ENCODE measurements at regions not wholly inside any gene's neighbourhood (a gene's known extent, or its start where the extent isn't known, plus 50 kb on each side); places are given as distances from the start of the nearest gene placed in this dataset.
A peak's percentile ranks its signal among the peaks of the same experiment; 100 is the strongest.
"Not testable (repeated sequence)": the region's sequence is repeated elsewhere in the genome, so short reads cannot be mapped to it uniquely, and the experiment has no call there.

- not testable (repeated sequence) for H3K27ac Mint-ChIP-seq; H3K4me3 Mint-ChIP-seq; H3K9me3 ChIP-seq (ENCODE audit: control insufficient read depth, low read length, poor library complexity, severe bottlenecking); H3K27me3 Mint-ChIP-seq; H3K36me3 Mint-ChIP-seq (ENCODE audit: low read depth); ATAC-seq; H3K4me1 Mint-ChIP-seq; DNase-seq
Measured at GRCh38 chr5:94049307-94049922, 308.0 kb upstream of the POU5F2 start.

- ATAC-seq (no peak), DNase-seq (no peak)
- Mint-ChIP-seq H3K27ac (no peak overlapping the region), H3K36me3 (ENCODE audit: low read depth) (peaks cover 11% of the 10 kb centered on the region), H3K4me1 (peaks cover 3% of the 10 kb centered on the region), H3K4me3 (no peak overlapping the region), H3K27me3 (no peaks in the 10 kb centered on the region)
- H3K9me3 ChIP-seq (ENCODE audit: control insufficient read depth, low read length, poor library complexity, severe bottlenecking): no peaks in the 10 kb centered on the region
Measured at GRCh38 chr5:94045839-94046782, 304.7 kb upstream of the POU5F2 start.

GRCh38 chr5:94043311-94043710 lies 301.9 kb upstream of the POU5F2 start:
- H3K27ac Mint-ChIP-seq: no peak overlapping the region
- H3K36me3 Mint-ChIP-seq (ENCODE audit: low read depth): peaks cover 13% of the 10 kb centered on the region
- no peak overlapping the region for H3K4me3 Mint-ChIP-seq
- H3K9me3 ChIP-seq (ENCODE audit: control insufficient read depth, low read length, poor library complexity, severe bottlenecking): no peaks in the 10 kb centered on the region
- H3K4me1 Mint-ChIP-seq: peaks cover 3% of the 10 kb centered on the region
- ATAC-seq (no peak), DNase-seq (no peak)
- no peaks in the 10 kb centered on the region for H3K27me3 Mint-ChIP-seq

GRCh38 chr5:94040591-94041148 lies 299.3 kb upstream of the POU5F2 start:
- ATAC-seq: no peak
- no peak overlapping the region for H3K27ac Mint-ChIP-seq

GRCh38 chr5:94039101-94039500 lies 297.7 kb upstream of the POU5F2 start:
- no peak for DNase-seq
- Mint-ChIP-seq H3K4me1 (no peaks in the 10 kb centered on the region), H3K27me3 (no peaks in the 10 kb centered on the region), H3K36me3 (ENCODE audit: low read depth) (peaks cover 7% of the 10 kb centered on the region), H3K27ac (no peak overlapping the region), H3K4me3 (no peak overlapping the region)
- no peak for ATAC-seq
- H3K9me3 ChIP-seq (ENCODE audit: control insufficient read depth, low read length, poor library complexity, severe bottlenecking): no peaks in the 10 kb centered on the region

More at GRCh38 chr5:94040591-94041148, 299.3 kb upstream of the POU5F2 start:
- H3K9me3 ChIP-seq (ENCODE audit: control insufficient read depth, low read length, poor library complexity, severe bottlenecking): no peaks in the 10 kb centered on the region
- Mint-ChIP-seq H3K27me3 (no peaks in the 10 kb centered on the region), H3K4me3 (peak overlapping the region; percentile 25), H3K4me1 (no peaks in the 10 kb centered on the region), H3K36me3 (ENCODE audit: low read depth) (peaks cover 7% of the 10 kb centered on the region)
- no peak for DNase-seq

- DNase-seq (no peak), ATAC-seq (no peak)
- Mint-ChIP-seq H3K27me3 (no peaks in the 10 kb centered on the region), H3K36me3 (ENCODE audit: low read depth) (peaks cover 3% of the 10 kb centered on the region), H3K4me3 (no peak overlapping the region), H3K4me1 (no peaks in the 10 kb centered on the region), H3K27ac (no peak overlapping the region)
- H3K9me3 ChIP-seq (ENCODE audit: control insufficient read depth, low read length, poor library complexity, severe bottlenecking): no peaks in the 10 kb centered on the region
Measured at GRCh38 chr5:94031631-94032030, 290.2 kb upstream of the POU5F2 start.

- no peak for DNase-seq
- no peak for ATAC-seq
- Mint-ChIP-seq H3K27me3 (no peaks in the 10 kb centered on the region), H3K4me1 (no peaks in the 10 kb centered on the region), H3K4me3 (no peak overlapping the region), H3K27ac (no peak overlapping the region), H3K36me3 (ENCODE audit: low read depth) (peaks cover 8% of the 10 kb centered on the region)
- H3K9me3 ChIP-seq (ENCODE audit: control insufficient read depth, low read length, poor library complexity, severe bottlenecking): no peaks in the 10 kb centered on the region
Measured at GRCh38 chr5:94028001-94028400, 286.6 kb upstream of the POU5F2 start.

GRCh38 chr5:94027145-94027544 lies 285.7 kb upstream of the POU5F2 start:
- DNase-seq: no peak
- H3K4me3 Mint-ChIP-seq: no peak overlapping the region
- no peak for ATAC-seq
- no peaks in the 10 kb centered on the region for H3K27me3 Mint-ChIP-seq
- no peaks in the 10 kb centered on the region for H3K4me1 Mint-ChIP-seq
- H3K27ac Mint-ChIP-seq: no peak overlapping the region
- peaks cover 6% of the 10 kb centered on the region for H3K36me3 Mint-ChIP-seq (ENCODE audit: low read depth)
- H3K9me3 ChIP-seq (ENCODE audit: control insufficient read depth, low read length, poor library complexity, severe bottlenecking): no peaks in the 10 kb centered on the region

- Mint-ChIP-seq H3K4me3 (no peak overlapping the region), H3K27me3 (no peaks in the 10 kb centered on the region), H3K27ac (no peak overlapping the region), H3K4me1 (no peaks in the 10 kb centered on the region), H3K36me3 (ENCODE audit: low read depth) (peaks cover 6% of the 10 kb centered on the region)
- H3K9me3 ChIP-seq (ENCODE audit: control insufficient read depth, low read length, poor library complexity, severe bottlenecking): no peaks in the 10 kb centered on the region
- DNase-seq (no peak), ATAC-seq (no peak)
Measured at GRCh38 chr5:94025788-94026473, 284.5 kb upstream of the POU5F2 start.

GRCh38 chr5:94024620-94025019 lies 283.2 kb upstream of the POU5F2 start:
- H3K27me3 Mint-ChIP-seq: no peaks in the 10 kb centered on the region

GRCh38 chr5:94024101-94024500 lies 282.7 kb upstream of the POU5F2 start:
- Mint-ChIP-seq H3K36me3 (ENCODE audit: low read depth) (peaks cover 9% of the 10 kb centered on the region), H3K4me3 (no peak overlapping the region), H3K27me3 (no peaks in the 10 kb centered on the region), H3K27ac (no peak overlapping the region), H3K4me1 (no peaks in the 10 kb centered on the region)
- H3K9me3 ChIP-seq (ENCODE audit: control insufficient read depth, low read length, poor library complexity, severe bottlenecking): no peaks in the 10 kb centered on the region
- ATAC-seq: no peak
- no peak for DNase-seq

More at GRCh38 chr5:94024620-94025019, 283.2 kb upstream of the POU5F2 start:
- H3K9me3 ChIP-seq (ENCODE audit: control insufficient read depth, low read length, poor library complexity, severe bottlenecking): no peaks in the 10 kb centered on the region
- ATAC-seq (no peak), DNase-seq (no peak)
- Mint-ChIP-seq H3K4me1 (no peaks in the 10 kb centered on the region), H3K4me3 (no peak overlapping the region), H3K36me3 (ENCODE audit: low read depth) (peaks cover 9% of the 10 kb centered on the region), H3K27ac (no peak overlapping the region)

GRCh38 chr5:94021246-94021645 lies 279.8 kb upstream of the POU5F2 start:
- DNase-seq (no peak), ATAC-seq (no peak)
- Mint-ChIP-seq H3K36me3 (ENCODE audit: low read depth) (peaks cover 9% of the 10 kb centered on the region), H3K27ac (no peak overlapping the region), H3K4me1 (no peaks in the 10 kb centered on the region), H3K4me3 (no peak overlapping the region), H3K27me3 (no peaks in the 10 kb centered on the region)
- no peaks in the 10 kb centered on the region for H3K9me3 ChIP-seq (ENCODE audit: control insufficient read depth, low read length, poor library complexity, severe bottlenecking)

GRCh38 chr5:94017579-94017978 lies 276.2 kb upstream of the POU5F2 start:
- H3K27me3 Mint-ChIP-seq: no peaks in the 10 kb centered on the region
- H3K4me3 Mint-ChIP-seq: no peak overlapping the region
- no peaks in the 10 kb centered on the region for H3K9me3 ChIP-seq (ENCODE audit: control insufficient read depth, low read length, poor library complexity, severe bottlenecking)
- ATAC-seq (no peak), DNase-seq (no peak)
- H3K4me1 Mint-ChIP-seq: no peaks in the 10 kb centered on the region
- no peak overlapping the region for H3K27ac Mint-ChIP-seq
- H3K36me3 Mint-ChIP-seq (ENCODE audit: low read depth): peaks cover 10% of the 10 kb centered on the region

All from T-helper 17 cell (primary cell).